T-helper 2 cell treated with Interferon-gamma antibody and Interleukin-4, amounts not matched to agents 5 μg/mL and 100 μg/mL, for 36 hours (primary cell): ENCODE measurements at regions not wholly inside any gene's neighbourhood (a gene's known extent, or its start where the extent isn't known, plus 50 kb on each side); places are given as distances from the start of the nearest gene placed in this dataset.
"Not testable (repeated sequence)": the region's sequence is repeated elsewhere in the genome, so short reads cannot be mapped to it uniquely, and the experiment has no call there.

Source experiments
- DNase-seq: peaks from one replicate; pipeline ENCODE4 v3.0.0; 2021; ENCODE audit warnings: low spot score
- H3K27ac Mint-ChIP-seq: one replicate; pipeline ENCODE4 v1.8.0; 2021; ENCODE audit warnings: mild to moderate bottlenecking, mixed read lengths
- H3K27me3 Mint-ChIP-seq: one replicate; pipeline ENCODE4 v1.8.0; 2021; ENCODE audit warnings: low read depth, mixed read lengths
- H3K36me3 Mint-ChIP-seq: one replicate; pipeline ENCODE4 v1.8.0; 2021; ENCODE audit warnings: low read depth, mixed read lengths
- H3K4me1 Mint-ChIP-seq: one replicate; pipeline ENCODE4 v1.8.0; 2021; ENCODE audit warnings: low read depth, mixed read lengths
- H3K4me3 Mint-ChIP-seq: one replicate; pipeline ENCODE4 v1.8.0; 2022; ENCODE audit warnings: mild to moderate bottlenecking, moderate library complexity, mixed read lengths
- H3K9me3 Mint-ChIP-seq: one replicate; pipeline ENCODE4 v1.8.0; 2021; ENCODE audit warnings: mixed read lengths

DNA sequence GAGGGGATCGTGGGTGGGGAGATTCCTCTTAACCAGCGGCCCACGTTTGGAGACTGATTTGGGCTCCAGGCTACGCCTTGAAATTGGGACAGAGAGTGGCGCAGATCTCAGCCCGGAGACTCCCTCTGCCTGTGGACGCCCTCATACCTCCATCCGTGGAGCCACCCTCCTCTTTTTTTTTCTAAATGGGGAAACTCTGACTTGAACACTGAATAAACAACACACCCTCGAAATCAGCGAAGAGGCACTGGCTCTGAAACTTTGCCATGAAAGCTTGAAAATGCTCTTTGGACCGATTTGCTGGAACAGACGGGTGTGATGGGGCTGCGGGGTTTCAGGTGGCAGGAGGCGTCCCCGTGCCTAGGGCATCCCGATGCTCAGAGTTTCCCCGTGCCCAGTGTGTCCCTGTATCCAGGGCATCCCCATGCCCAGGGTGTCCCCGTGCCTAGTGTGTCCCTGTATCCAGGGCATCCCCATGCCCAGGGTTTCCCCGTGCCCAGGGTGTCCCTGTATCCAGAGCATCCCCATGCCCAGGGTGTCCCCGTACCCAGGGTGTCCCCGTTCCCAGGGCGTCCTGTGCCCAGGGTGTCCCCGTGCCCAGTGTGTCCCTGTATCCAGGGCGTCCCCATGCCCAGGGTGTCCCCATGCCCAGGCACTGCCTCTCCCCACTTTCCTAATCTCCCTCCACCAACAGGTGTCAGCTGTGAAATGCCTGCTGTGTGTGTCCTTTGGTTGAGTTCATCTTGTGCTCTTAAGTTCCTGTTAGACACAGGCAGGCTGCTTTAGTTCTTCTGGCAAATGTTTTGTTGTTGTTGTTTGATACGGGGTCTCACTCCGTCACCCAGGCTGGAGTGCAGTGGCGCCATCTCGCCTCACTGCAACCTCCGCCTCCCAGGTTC is 187.0 kb downstream of the SEC14L1 start:
- no peak overlapping the region for H3K27ac Mint-ChIP-seq
- peaks cover 3% of the 10 kb centered on the region for H3K9me3 Mint-ChIP-seq
- H3K27me3 Mint-ChIP-seq: no peaks in the 10 kb centered on the region
- peaks cover 54% of the 10 kb centered on the region for H3K4me1 Mint-ChIP-seq
- H3K4me3 Mint-ChIP-seq: no peak overlapping the region
- DNase-seq: no peak
- peaks cover 6% of the 10 kb centered on the region for H3K36me3 Mint-ChIP-seq

GRCh38 chr17:77328823-77329740 is 188.3 kb downstream of the SEC14L1 start:
- no peak for DNase-seq
- peaks cover 8% of the 10 kb centered on the region for H3K9me3 Mint-ChIP-seq
- H3K36me3 Mint-ChIP-seq: peaks cover 12% of the 10 kb centered on the region
- no peaks in the 10 kb centered on the region for H3K27me3 Mint-ChIP-seq
- peak overlapping the region; percentile 36 for H3K27ac Mint-ChIP-seq
- peaks cover 60% of the 10 kb centered on the region for H3K4me1 Mint-ChIP-seq
- no peak overlapping the region for H3K4me3 Mint-ChIP-seq

DNA sequence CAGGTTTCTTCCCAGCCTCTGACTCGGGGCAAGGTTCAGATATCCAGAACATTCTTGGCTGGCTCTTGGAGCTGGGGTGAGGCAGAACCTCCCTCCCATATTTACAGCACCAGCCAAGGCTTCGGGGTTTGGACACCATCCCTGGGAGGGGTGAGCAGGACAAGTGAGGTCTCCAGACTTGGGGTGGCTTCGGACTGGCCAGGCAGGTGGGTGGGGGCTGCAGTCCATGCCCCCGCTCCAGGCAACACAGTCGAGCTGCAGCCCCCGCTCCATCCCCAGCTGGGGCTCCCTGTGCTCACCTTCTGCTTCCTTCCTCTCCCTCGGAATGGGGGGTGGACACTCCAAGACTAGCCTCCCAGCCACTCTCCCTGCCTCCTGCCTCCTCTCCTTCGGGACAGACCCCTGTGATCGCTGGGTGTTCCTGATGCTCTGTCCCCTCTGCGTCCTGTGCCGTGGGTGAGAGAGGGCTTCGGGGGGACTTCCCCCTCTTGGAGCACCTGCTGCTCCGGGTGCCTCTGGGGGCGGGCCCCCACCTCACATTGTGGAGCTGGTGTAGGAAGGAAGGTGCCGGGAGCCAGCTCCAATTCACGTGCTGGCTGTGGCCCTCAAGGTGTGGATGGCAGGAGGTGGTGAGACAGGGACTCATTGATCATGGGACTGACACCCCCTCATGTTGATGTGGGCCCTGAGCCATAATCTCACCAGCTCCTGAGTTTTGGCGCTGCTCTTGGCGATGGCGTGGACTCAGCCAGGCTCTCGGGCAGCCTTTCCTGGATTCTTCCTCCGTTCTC is 189.2 kb downstream of the SEC14L1 start:
- H3K9me3 Mint-ChIP-seq: peaks cover 8% of the 10 kb centered on the region
- peaks cover 55% of the 10 kb centered on the region for H3K4me1 Mint-ChIP-seq
- H3K4me3 Mint-ChIP-seq: no peak overlapping the region
- no peak overlapping the region for H3K27ac Mint-ChIP-seq
- no peak for DNase-seq
- H3K36me3 Mint-ChIP-seq: peaks cover 12% of the 10 kb centered on the region
- no peaks in the 10 kb centered on the region for H3K27me3 Mint-ChIP-seq

GRCh38 chr17:77330602-77331081 is 189.9 kb downstream of the SEC14L1 start:
- Mint-ChIP-seq H3K4me3 (no peak overlapping the region), H3K27me3 (no peaks in the 10 kb centered on the region), H3K36me3 (peaks cover 12% of the 10 kb centered on the region), H3K27ac (no peak overlapping the region), H3K4me1 (peaks cover 48% of the 10 kb centered on the region), H3K9me3 (peaks cover 8% of the 10 kb centered on the region)
- DNase-seq: no peak

GRCh38 chr17:77331301-77331864 is 190.6 kb downstream of the SEC14L1 start:
- DNase-seq: peak; percentile 92
- Mint-ChIP-seq H3K9me3 (peaks cover 9% of the 10 kb centered on the region), H3K4me1 (peaks cover 42% of the 10 kb centered on the region), H3K4me3 (peak overlapping the region; percentile 79), H3K27ac (peak overlapping the region; percentile 90), H3K27me3 (no peaks in the 10 kb centered on the region), H3K36me3 (peaks cover 12% of the 10 kb centered on the region)

DNA sequence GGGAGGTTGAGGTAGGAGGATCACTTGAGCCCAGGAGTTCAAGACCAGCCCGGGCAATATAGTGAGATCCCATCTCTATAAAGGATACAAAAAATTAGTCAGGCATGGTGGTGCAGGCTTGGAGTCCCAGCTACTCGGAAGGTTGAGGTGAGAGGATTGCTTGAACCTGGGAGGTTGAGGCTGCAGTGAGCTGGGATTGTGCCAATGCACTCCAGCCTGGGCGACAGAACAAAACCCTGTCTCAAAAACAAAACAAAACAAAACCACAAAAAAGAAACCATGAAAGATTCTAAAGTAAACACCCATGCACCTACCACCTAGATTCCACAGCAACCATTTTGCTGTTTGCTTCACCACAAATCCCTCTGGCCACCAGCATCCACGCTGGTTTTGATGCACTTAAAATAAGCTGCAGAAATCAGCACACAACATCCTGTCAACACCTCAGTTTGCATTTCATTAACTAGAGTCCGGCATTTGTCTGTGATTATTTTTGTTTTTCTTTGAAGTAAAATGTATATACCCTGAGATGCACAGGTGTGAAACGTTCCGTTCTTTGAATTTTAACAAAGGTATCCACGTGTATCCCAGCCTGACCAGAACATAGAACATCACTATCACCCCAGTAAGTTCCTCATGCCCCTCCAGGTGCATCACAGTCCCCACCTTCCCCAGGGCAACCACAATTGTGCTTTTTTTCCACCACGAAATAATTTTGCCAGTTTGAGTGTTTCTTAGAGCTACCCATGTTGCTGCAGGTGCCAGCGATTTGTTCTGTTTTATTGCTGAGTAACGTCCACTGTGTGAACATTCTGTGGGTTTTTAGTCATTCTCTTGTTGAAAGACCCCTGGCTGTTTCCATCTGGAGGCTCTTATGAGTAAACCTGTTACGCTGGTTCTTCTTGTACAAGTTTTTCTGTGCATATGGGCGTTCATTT is 191.5 kb downstream of the SEC14L1 start:
- peaks cover 17% of the 10 kb centered on the region for H3K9me3 Mint-ChIP-seq
- peak overlapping the region; percentile 90 for H3K27ac Mint-ChIP-seq
- peaks cover 15% of the 10 kb centered on the region for H3K36me3 Mint-ChIP-seq
- DNase-seq: no peak
- H3K27me3 Mint-ChIP-seq: no peaks in the 10 kb centered on the region
- peak overlapping the region; percentile 79 for H3K4me3 Mint-ChIP-seq
- H3K4me1 Mint-ChIP-seq: peaks cover 40% of the 10 kb centered on the region

GRCh38 chr17:77332981-77333685 is 192.4 kb downstream of the SEC14L1 start:
- H3K4me3 Mint-ChIP-seq: peak overlapping the region; percentile 79
- no peaks in the 10 kb centered on the region for H3K27me3 Mint-ChIP-seq

DNA sequence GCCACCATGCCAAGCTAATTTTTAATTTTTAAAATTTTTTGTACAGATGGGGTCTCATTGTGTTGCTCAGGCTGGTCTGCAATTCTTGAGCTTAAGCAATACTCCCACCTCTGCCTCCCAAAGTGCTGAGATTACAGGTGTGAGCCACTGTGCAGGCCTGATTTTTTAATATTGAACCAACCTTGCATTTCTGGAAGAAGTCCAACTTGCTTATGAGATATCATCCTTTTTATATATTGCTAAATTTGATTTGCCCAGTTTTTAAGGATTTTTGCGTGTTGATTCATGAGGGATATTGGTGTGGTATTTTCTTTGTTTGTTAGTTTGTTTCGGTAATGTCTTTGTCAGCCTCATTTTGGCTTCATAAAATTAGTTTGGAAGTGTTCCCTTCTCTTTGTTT is 196.4 kb downstream of the SEC14L1 start:
- H3K9me3 Mint-ChIP-seq: peaks cover 22% of the 10 kb centered on the region
- H3K4me3 Mint-ChIP-seq: no peak overlapping the region
- DNase-seq: no peak
- no peaks in the 10 kb centered on the region for H3K27me3 Mint-ChIP-seq
- H3K36me3 Mint-ChIP-seq: peaks cover 22% of the 10 kb centered on the region
- peaks cover 38% of the 10 kb centered on the region for H3K4me1 Mint-ChIP-seq
- no peak overlapping the region for H3K27ac Mint-ChIP-seq

More at GRCh38 chr17:77332981-77333685, 192.4 kb downstream of the SEC14L1 start:
- H3K36me3 Mint-ChIP-seq: peaks cover 19% of the 10 kb centered on the region
- peaks cover 39% of the 10 kb centered on the region for H3K4me1 Mint-ChIP-seq
- peak overlapping the region; percentile 90 for H3K27ac Mint-ChIP-seq
- H3K9me3 Mint-ChIP-seq: peaks cover 22% of the 10 kb centered on the region
- DNase-seq: peak; percentile 74

- Mint-ChIP-seq H3K4me1 (peaks cover 40% of the 10 kb centered on the region), H3K27ac (peak overlapping the region; percentile 51), H3K4me3 (peak overlapping the region; percentile 78), H3K9me3 (peaks cover 23% of the 10 kb centered on the region), H3K27me3 (no peaks in the 10 kb centered on the region), H3K36me3 (peaks cover 20% of the 10 kb centered on the region)
- no peak for DNase-seq
These were observed 200.3 kb downstream of the SEC14L1 start for GRCh38 chr17:77341069-77341541.

DNA sequence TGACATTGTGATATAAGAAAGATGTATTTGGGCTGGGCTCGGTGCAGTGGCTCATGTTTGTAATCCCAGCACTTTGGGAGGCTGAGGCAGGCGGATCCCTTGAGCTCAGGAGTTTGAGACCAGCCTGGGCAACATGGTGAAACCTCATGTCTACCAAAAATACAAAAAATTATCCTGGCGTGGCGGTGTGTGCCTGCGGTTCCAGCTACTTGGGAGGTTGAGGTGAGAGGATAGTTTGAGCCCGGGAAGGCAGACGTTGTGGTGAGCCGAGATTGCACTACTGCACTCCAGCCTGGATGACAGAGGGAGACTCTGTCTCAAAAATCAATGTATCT is 201.9 kb downstream of the SEC14L1 start:
- Mint-ChIP-seq H3K4me1 (peaks cover 42% of the 10 kb centered on the region), H3K36me3 (peaks cover 19% of the 10 kb centered on the region), H3K27ac (peak overlapping the region; percentile 96), H3K4me3 (peak overlapping the region; percentile 78), H3K9me3 (peaks cover 11% of the 10 kb centered on the region)
- not testable (repeated sequence) for DNase-seq, H3K27me3 Mint-ChIP-seq

DNA sequence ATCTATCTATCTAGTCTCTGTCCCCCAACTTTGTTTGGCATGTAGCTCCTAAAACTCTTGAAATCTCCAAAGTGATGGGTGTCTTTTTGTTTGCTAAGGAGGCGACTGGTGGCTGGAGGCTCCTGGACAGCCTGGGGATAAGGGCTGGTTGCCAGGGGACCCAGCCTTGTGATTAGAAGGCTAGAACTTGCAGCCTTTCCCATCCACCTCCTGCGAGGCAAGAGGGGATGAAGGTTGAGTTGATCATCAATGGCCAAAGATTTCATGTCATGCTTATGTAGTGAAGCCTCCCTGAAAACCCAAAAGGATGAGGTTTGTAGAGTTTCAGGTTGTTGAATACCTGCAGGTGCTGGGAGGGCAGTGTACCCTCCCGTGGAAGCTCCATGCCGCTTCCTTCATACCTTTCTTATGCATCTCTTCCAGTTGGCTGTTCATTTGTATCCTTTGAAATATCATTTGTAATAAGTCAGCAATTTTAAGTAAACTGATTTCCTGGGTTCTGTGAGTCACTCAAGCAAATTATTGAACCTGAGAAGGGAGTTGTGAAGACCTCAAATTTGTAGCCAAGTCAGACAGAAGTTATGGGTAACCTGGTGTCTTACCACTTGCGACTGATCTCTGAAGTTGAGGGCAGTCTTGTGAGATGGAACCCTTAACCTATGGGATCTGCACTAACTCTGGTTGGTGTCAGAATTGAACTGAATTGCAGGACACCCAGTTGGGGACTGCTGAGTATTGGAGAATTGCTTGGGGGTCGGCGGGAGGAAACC is 202.4 kb downstream of the SEC14L1 start:
- Mint-ChIP-seq H3K27me3 (no peaks in the 10 kb centered on the region), H3K4me3 (peak overlapping the region; percentile 78), H3K36me3 (peaks cover 17% of the 10 kb centered on the region), H3K27ac (peak overlapping the region; percentile 96), H3K9me3 (peaks cover 9% of the 10 kb centered on the region), H3K4me1 (peaks cover 42% of the 10 kb centered on the region)
- no peak for DNase-seq
